ENCODE measurements at regions not wholly inside any gene's neighbourhood (a gene's known extent, or its start where the extent isn't known, plus 50 kb on each side); places are given as distances from the start of the nearest gene placed in this dataset.

DNA sequence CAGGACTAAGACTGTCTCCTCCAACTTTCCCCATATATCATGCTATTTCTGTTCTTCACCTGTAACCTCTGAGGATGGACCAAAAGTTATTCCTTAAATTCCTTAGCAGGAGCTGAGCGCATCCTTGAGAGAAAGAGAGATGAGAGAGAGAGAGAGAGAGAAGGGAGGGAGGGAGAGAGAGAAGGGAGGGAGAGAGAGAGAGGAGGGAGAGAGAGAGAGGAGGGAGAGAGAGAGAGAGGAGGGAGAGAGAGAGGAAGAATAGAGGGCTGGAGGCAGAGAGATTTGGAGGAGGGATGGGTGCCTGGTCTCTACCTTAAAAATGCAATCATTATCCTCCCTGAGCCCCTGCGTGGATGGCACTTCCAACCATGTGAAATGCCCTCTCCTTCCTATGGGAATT is 73.6 kb downstream of the BMP2 start:
- TF ChIP-seq PTBP1 (IDR thresholded peaks at IDR 0.05; ENCODE audit: low read depth, low read length, poor library complexity, severe bottlenecking) (peak; percentile 99), HNRNPK (IDR thresholded peaks at IDR 0.05; ENCODE audit: low read depth, low read length, poor library complexity, severe bottlenecking) (peak; percentile 90), HNRNPUL1 (IDR thresholded peaks at IDR 0.05; ENCODE audit: low read depth, low read length) (no peak), PCBP2 (optimal IDR thresholded peaks at IDR 0.05; ENCODE audit: low read depth, low read length, poor library complexity, severe bottlenecking) (peak; percentile 20)
- Histone ChIP-seq H3K27ac (ENCODE audit: extremely low read length, insufficient read depth, low read length) (no peak overlapping the region), H2AFZ (ENCODE audit: low read length) (no peak overlapping the region), H3K9ac (ENCODE audit: insufficient read depth, low read depth, low read length) (no peak overlapping the region), H3K4me1 (ENCODE audit: insufficient read depth, low read length) (no peaks in the 10 kb centered on the region), H3K4me2 (ENCODE audit: low read depth, low read length) (no peak overlapping the region), H3K36me3 (replicated peaks in 1 of 2; ENCODE audit: control insufficient read depth in 1 of 2, insufficient read depth in 2 of 2, low read length in 2 of 2) (no peaks in the 10 kb centered on the region), H3K27me3 (ENCODE audit: control insufficient read depth in 1 of 2, insufficient read depth in 2 of 2, low read length in 2 of 2) (no peaks in the 10 kb centered on the region), H3K79me2 (ENCODE audit: insufficient read depth, low read length) (no peaks in the 10 kb centered on the region), H4K20me1 (ENCODE audit: insufficient read depth, low read length) (no peaks in the 10 kb centered on the region), H3K4me3 (replicated peaks in 1 of 3; ENCODE audit: insufficient read depth in 1 of 3, low read depth in 2 of 3, low read length in 3 of 3) (no peak overlapping the region), H3K9me3 (ENCODE audit: low read length) (no peaks in the 10 kb centered on the region)
- FAIRE-seq (no peak), DNase-seq (ENCODE audit: low spot score) (no peak), ATAC-seq (no peak)
- CTCF ChIA-PET (ENCODE audit: low intra/inter-chr PET ratio, low total read pairs), result no interaction called here
- intact Hi-C loops (cut with micrococcal nuclease; ENCODE audit: unreplicated experiment) (no loop called here), in situ Hi-C loops (cut with HindIII; ENCODE audit: extremely low pct_ligation_motif_present, low pct_unique_long_range_greater_than_20kb) (no loop called here)
- POLR2A ChIA-PET, result no interaction called here
- no TSS peak for BruUV-seq (replicated peaks)
- 0% methylated on average over 2 of the region's 2 CpGs for WGBS (ENCODE audit: low lambda C conversion rate)

- no peaks in the 10 kb centered on the region for H3K27me3 ChIP-seq (ENCODE audit: control insufficient read depth in 1 of 2, insufficient read depth in 2 of 2, low read length in 2 of 2)
- ChIA-PET CTCF (ENCODE audit: low intra/inter-chr PET ratio, low total read pairs) (no interaction called here), POLR2A (no interaction called here)
- no TSS peak for BruUV-seq (replicated peaks)
- H3K9me3 ChIP-seq (ENCODE audit: low read length), result no peaks in the 10 kb centered on the region
- no peaks in the 10 kb centered on the region for H3K36me3 ChIP-seq (replicated peaks in 1 of 2; ENCODE audit: control insufficient read depth in 1 of 2, insufficient read depth in 2 of 2, low read length in 2 of 2)
- intact Hi-C loops (cut with micrococcal nuclease; ENCODE audit: unreplicated experiment), result no loop called here
- no peak overlapping the region for H3K4me3 ChIP-seq (replicated peaks in 1 of 3; ENCODE audit: insufficient read depth in 1 of 3, low read depth in 2 of 3, low read length in 3 of 3)
- H3K79me2 ChIP-seq (ENCODE audit: insufficient read depth, low read length), result no peaks in the 10 kb centered on the region
- H3K4me1 ChIP-seq (ENCODE audit: insufficient read depth, low read length), result no peaks in the 10 kb centered on the region
- no peak overlapping the region for H3K4me2 ChIP-seq (ENCODE audit: low read depth, low read length)
- in situ Hi-C loops (cut with HindIII; ENCODE audit: extremely low pct_ligation_motif_present, low pct_unique_long_range_greater_than_20kb), result no loop called here
- peak; percentile 25; the same call in 1 of the 2 replicates for TF ChIP-seq HNF4A (CRISPR knock-in tag; IDR thresholded peaks at IDR 0.05)
- no peak for TF ChIP-seq ZMYM4 (CRISPR knock-in tag; IDR thresholded peaks at IDR 0.05)
- no peak overlapping the region for H2AFZ ChIP-seq (ENCODE audit: low read length)
- no peak overlapping the region for H3K9ac ChIP-seq (ENCODE audit: insufficient read depth, low read depth, low read length)
- peak; percentile 48; the same call in 2 of the 3 replicates for ATAC-seq
- H3K27ac ChIP-seq (ENCODE audit: extremely low read length, insufficient read depth, low read length), result no peak overlapping the region
- no peak for DNase-seq (ENCODE audit: low spot score)
- FAIRE-seq, result no peak
- H4K20me1 ChIP-seq (ENCODE audit: insufficient read depth, low read length), result no peaks in the 10 kb centered on the region
Measured at GRCh38 chr20:6845141-6845540, 77.7 kb downstream of the BMP2 start.
